Ecto neural progenitor cell (in vitro differentiated cells): ENCODE measurements at regions not wholly inside any gene's neighbourhood (a gene's known extent, or its start where the extent isn't known, plus 50 kb on each side); places are given as distances from the start of the nearest gene placed in this dataset.
"Not testable (repeated sequence)": the region's sequence is repeated elsewhere in the genome, so short reads cannot be mapped to it uniquely, and the experiment has no call there.

Experiments used
- DNase-seq: peaks from one replicate; pipeline ENCODE4 v3.0.0-alpha.2; 2018; ENCODE audit warnings: low spot score

DNA sequence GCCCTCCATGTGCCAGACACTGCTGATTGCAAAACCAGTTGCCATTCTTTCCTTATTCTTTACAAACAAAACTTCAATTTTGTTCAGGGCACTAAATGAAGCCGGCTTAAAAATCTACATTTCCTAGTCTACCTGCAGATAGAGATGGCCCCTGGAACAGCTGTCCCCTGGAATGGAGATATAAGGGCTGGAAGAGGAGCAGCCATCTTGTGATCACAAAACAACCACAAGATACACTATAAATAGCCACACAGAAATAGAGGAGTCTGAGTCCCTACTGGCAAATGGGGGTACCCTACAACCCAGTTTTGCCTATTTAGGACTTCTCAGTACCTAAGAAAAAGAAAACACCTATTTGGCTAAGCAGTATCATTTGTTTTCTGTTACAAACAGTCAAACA, 115.9 kb upstream of the BEND6 start:
- DNase-seq, result no peak

DNA sequence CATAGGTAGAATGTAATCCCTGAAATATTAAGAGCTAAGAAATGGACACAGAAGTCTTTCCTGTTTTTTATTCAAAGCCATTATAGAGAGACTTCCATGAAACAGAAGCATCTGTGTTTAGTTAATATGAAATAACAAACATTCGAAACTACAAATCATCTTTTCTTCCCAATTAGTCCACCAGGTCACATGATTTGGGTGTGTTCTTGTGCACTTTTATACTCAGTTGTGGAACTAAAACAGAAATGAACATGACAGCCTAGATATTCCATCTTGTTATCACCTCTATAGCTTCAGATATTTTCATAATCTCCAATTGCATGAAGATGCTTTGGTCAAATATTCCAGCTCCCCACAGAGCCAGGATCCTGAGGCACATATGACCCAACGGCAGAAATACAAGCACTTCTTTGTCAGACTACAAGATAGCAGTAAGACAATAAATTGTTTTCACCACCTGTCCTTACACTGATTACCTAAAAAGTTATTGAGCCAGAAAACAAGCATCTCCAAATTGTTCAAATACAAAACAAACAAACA, 116.8 kb upstream of the BEND6 start:
- no peak for DNase-seq

DNA sequence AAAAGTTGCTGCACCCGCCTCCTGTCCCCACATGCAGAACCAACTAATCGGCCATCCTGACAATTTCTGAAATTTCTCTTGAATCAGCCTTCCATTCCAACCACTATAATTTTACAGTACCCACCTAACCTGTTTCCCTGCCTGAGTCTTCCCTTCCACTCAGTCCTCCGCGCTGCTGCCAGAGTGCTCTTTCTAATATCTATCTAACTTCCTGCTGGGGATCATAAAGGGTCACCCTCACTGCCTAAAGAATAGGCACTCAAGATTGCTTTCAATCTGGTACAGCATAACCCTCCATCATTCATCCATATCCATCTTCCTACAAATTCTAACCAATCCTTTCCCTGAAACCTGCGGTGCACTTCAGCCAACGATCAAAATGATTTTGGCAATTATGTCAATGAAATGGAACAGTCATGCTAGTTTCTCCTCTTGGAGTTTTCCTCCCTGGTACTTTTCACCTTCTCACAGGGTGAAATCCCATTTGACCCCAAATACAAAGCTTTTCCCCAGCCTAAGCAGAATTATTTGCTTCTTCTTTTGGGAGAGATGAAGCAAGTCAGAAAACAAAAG, 117.5 kb upstream of the BEND6 start:
- no peak for DNase-seq

DNA sequence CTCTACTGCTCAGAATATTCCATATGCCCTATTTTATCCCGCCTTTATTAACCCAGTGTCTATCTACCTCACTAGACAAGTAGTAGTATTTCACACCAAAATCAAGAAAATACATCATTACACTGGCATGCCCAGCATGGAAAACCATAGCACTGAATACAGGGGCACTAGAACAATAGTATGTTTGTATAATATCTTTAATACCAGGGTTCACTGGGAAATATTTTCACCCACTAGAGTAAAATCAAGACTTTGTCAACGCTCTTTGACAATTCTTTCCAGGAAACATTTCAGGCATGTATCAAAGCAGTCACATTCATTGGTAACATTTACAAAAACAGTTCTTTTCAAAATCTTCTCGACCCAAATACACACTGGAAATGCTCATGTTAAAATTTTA, 119.3 kb upstream of the BEND6 start:
- no peak for DNase-seq

DNA sequence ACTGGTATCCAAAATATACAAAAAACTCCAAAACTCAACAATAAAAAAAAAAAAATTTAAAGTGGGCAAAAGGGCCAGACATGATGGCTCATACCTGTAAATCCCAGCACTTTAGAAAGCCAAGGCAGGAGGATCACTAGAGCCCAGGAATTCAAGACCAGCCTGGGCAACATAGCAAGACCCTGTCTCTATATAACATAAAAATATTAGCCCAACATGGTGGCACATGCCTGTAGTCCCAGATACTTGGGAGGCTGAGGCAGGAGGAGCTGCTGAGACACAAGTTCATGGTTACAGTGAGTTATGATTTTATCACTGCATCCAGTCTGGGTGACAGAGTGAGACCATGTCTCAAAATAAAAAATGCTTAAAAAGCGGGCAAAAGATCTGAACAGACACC, 121.0 kb upstream of the BEND6 start:
- no peak for DNase-seq

DNA sequence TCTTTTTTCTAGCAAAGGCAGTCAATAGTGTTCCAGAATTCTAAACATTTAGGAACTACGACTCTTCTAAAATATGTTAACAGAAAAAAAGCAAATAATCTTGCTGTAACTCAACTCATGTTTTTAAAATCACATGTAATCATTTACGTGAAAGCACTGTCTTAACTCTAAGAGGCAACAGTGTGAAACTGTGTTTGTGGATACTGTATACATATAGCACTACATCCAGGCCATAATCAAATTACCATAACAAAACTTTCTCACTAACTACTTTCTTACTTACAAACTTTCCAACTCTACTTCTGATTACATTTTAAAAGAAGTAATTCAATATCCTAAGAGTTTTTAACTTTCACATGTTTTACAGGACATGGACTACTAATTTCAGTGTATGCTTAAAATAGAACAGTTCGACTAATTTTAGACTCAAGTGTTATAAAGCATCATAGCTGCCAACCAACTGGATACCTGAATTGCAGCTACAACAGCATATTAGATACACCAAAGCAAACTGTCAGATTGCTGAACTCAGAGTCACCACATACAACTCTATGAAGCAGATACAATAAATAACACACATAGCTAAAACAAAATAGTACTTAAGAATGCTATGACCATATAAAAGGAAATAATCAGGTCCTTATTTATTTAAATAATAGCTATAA, 121.6 kb upstream of the BEND6 start:
- DNase-seq, result no peak

DNA sequence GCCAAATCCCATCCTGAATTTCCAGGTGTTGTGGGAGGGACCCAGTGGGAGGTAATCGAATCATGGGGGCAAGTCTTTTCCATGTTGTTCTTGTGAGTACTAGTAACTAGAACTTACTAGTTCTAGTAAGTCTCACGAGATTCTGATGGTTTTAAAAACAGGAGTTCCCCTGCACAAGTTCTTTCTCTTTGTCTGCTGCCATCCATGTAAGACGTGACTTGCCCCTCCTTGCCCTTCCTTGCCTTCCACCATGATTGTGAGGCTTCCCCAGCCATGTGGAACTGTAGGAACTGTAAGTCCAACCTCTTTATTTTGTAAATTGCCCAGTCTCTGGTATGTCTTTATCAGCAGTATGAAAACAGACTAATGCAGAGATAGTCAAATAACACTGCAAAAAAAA, 122.7 kb upstream of the BEND6 start:
- no peak for DNase-seq

DNA sequence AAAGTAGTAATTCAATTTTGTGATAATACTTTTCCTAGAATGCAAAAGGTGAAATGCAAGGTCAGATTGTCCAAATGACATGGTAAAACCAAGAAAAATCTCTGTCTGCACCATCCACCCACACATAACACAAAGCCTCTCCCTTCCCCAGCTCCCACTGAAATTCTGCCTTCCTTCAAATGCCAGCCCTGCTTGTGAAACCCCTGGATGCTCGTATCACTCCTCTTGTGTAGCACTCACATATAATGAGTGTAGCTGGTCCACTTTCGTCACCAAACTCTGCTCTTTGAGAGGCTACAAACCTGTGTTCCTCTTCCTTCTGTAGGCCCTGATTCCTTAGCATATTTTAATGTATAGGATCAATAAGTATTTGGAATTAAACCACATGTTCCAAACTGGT, 123.6 kb upstream of the BEND6 start:
- DNase-seq, result no peak

DNA sequence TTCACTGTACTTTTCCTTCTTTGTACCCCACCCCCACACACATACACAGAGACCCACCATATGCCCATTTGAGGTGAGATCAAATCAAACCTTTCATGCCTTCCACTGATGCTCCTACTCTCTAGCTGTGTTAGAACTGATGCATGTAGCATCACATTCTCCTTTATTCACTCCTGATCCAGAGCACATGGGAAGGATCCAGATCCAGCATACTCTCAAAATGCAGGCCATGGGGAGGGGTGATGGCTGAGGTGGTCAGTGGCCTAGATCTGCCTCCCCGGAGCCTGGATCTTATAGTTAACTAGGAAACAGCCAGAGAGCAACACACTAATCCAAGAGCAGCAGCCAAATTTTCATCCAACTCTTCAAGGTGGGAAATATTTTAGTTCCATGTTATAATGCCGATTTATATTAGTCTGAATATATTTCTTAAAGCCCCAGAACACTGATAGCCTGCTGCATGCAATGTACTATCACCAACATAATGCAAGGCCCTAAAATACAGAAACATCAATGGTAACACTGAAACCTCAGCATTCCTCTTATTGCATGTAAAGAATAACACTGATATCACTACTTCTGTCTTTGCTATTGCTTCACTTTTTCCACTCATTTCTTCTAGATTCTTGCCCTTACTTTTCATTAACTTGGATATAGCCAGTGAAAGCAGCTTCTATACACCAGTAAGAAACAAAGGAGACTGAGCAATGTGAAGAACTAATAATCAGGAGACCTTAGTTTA, 126.8 kb upstream of the BEND6 start:
- no peak for DNase-seq

DNA sequence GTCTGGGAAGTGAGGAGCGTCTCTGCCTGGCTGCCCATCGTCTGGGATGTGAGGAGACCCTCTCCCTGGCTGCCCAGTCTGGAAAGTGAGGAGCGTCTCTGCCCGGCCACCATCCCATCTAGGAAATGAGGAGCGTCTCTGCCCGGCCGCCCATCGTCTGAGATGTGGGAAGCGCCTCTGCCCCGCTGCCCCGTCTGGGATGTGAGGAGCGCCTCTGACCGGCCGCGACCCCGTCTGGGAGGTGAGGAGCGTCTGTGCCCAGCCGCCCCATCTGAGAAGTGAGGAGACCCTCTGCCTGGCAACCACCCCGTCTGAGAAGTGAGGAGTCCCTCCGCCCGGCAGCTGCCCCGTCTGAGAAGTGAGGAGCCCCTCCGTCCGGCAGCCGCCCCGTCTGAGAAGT, 130.5 kb upstream of the BEND6 start:
- not testable (repeated sequence) for DNase-seq

DNA sequence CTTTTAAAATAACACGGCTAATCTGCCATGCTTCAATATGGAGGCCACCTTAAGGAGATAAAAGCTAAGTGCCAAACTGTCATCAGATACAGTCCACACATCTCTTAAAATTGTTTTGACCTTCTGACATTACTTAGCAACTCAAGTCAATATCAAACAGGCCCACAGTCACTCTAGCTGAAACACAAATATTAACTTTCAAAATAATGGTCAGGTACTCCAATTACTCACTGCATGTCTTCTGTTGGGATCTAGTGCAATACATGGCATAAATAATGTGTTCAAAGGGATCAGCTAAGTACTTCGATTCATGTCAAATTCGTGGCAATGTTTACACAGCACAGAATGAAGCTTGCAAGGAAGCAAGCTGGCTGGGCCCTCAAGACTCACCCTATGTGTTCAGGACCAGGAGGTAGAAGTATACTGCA, 133.9 kb upstream of the BEND6 start:
- DNase-seq, result no peak

DNA sequence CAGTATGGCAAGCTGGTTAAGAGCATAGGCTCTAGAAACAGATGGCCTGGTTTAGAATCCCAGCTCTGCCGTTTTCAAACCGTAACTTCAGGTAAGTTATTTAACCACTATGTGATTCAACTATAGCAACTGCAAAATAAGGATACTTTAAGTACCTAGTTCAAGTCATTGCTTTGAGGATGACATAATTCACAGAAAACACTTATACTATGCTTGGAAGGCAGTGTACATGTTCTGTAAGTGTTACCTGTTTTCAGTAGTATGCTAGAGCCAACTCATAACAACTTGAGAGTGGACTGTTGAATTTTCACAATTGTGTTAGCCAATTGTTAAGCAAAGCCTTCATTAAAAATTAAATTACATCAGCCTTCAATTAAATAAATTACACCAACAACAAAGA, 134.8 kb upstream of the BEND6 start:
- DNase-seq, result no peak

DNA sequence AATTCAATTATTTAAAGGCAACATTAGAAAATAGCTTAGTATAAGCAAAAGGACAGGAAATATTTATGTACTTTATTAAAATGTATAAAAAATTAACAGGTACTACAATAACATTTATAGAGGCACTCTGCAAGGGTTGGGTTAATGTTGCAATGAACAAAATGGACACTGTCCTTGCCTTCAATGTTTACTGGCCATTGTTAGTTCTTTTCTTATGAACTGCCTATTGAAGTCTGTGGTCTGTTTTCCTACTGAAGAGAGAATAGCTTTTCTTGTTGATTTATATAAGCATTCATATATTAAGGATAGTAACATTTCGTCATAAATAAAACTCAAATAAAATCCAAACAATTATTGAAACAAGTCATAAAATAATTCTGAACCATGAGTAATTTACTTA, 135.3 kb upstream of the BEND6 start:
- no peak for DNase-seq

DNA sequence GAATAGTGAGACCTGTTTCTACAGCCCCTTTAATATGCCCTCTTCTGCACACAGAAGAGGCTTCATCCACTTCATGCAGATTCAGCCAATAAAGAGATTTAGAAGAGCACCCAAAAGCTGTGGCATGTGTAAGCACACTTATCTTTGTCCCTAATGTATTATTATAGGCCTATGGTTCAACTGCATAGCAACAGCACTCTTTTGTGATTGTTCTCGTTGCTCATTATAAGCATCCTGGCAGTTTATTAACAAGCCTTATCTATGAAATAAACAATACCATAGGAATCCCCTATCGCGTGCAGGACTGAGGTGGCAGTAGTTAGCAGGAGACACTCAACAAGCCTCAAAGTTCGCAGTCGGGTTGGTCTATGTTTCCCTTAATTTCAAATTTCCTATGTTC, 138.5 kb upstream of the BEND6 start:
- no peak for DNase-seq

DNA sequence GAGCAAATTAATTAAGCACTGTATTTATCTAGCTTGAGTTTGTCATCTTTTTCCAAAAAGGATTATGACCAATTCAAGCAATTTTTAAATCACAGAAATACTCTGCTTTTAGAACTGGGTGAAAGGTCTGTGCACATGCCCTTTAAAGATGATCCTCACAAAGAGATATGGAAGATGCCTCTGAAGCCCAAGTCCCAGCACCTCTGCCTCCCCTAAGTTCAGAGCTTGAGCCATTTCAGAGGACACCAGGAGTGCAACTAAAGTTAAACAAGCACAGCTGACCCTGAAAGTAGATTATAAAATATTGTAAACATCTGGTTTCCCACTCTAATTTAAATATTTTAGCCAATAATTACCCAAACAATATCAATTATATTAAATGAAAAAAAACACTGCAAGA, 139.5 kb upstream of the BEND6 start:
- DNase-seq, result no peak

DNA sequence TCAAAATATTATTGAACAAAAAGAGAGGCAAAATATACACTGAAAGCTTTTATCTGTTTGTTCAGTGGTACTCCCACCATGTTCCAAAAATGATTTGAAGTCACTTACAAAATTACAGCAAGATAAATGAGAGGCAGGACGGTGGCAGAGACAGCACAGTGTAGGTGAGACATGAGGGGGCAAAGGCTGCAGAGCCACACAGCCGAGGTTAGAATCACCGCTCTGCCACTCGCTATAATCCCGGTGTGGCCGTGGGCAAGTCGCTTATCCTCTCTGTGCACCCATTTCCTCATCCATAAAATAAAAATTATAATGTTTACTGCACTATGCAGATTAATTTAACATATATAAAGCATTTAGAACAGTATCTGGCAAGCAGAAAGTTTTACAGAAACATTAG, 140.1 kb upstream of the BEND6 start:
- DNase-seq, result no peak

DNA sequence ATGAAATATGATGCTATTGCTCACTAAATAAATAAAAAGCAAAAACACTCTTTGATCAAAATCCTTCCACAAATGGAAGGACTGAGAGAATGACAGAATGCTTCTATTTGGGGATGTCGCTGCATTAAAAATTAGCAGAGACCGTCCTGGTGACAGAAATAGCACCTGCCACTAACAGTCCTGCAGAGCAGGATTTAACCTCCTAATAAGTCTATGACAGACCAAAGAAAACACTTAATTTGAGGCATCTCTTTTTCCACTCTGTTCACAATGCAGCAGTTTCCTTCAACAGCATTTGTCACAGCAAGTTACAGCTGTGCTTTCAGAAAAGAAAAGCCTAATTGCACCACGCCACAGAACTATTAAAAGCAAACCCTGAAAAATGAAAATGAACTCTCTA, 140.6 kb upstream of the BEND6 start:
- no peak for DNase-seq

DNA sequence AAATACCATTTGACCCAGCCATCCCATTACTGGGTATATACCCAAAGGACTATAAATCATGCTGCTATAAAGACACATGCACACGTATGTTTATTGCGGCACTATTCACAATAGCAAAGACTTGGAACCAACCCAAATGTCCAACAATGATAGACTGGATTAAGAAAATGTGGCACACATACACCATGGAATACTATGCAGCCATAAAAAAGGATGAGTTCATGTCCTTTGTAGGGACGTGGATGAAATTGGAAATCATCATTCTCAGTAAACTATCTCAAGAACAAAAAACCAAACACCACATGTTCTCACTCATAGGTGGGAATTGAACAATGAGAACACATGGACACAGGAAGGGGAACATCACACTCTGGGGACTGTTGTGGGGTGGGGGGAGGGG, 142.1 kb upstream of the BEND6 start:
- DNase-seq, result not testable (repeated sequence)

DNA sequence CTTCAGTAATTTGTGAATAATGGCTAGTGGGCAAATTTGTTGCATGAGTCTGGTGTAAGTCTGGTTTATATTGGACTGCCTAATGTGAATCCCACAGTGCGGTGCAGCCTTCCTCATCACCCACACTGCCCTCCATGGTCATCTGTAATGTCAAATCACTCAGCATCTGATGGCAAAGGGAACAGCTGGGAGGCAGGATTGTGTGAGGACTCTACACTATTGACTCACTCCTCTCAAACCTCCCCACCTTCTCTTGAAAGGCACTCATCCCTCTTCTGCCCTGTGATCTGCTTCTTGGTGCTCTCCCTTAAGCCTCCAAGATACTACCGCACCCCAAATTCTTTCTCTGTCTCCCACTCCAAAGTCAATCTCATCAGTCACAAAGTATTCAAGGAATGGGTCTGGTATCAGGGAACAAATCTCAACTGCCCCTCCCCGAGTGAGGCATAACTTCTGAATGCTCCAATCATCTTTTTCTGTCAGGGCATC, 146.0 kb upstream of the BEND6 start:
- no peak for DNase-seq

DNA sequence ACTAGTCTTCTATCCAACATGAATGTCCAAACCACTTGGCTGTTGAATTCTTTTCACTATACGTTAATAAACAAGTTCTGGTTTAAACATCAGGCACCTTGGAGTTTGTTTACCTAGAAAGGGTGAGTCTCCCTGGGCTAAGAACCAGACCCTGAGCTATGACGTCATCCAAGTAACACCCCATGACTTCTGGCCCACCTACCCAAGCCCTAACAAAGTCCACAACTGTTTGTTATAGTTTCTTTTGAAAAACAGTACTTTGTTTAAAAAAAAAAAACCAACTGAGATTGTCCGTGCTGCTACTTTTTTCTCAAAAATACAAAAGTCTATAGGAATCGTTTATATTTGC, 146.9 kb upstream of the BEND6 start:
- DNase-seq, result no peak

DNA sequence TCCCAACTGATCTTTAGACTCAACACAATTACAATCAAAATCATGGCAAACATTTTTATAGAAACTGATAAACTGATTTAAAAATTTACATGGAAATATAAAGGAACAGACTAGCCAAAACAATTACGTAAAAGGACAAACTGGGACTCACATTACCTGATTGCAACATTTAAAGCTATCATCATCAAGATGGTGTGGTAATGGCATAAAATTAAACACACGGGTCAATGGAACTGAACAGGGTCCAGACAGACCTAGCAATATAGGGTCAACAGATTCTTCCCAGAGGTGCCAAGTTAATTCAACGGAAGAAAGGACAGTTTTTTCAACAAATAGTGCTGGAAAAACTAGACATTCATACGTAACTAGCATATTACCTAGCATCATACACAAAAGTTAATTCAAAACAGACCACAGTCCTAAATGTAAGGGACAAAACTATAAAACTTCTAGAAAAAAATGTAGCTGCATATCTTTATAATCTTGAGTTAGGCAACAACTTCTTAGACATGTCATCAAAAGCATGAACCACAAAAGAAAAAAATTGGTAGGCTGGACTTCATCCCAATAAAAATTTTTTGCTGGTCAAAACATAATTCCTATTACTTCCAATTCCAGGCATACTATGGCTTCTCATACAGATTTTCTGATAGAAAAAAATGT, 147.4 kb upstream of the BEND6 start:
- no peak for DNase-seq

DNA sequence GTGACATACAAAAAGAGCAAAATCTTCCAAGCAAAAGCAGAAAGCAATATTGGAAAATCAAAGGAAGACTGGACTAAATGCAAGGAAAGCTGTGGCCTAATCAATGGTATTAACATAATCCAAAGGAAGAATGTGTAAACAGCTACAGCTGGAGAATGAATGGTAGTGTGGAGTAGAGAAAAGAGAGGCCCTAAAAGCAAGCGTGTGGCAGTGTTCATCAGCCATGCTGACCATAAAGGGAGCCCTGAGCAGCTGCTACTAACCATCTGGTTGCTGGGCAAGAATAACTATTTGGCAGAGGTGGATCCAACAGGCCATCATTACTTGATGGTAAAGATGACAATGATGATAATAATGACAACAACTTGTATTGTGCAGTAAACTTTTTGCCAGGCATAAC, 148.5 kb upstream of the BEND6 start:
- DNase-seq, result no peak

DNA sequence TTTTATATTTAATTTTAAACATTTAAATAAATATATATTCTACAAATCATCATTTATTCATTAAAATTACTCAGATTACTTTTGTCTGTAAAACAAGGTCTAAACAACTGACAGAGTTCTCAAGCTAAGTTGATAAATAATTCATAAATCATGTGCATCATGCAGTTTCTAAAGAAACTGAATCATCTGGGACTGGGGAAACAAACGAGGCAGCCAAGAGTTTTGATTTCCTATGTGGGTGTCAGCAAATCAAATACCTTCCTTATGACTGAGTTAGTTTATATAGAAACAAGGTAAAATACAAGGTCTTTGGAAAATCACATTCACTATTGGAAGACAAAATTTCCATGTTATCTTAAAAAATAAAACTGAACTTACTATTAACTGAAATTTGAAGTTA, 149.9 kb upstream of the BEND6 start:
- no peak for DNase-seq
